ENCODE measurements at regions not wholly inside any gene's neighbourhood (a gene's known extent, or its start where the extent isn't known, plus 50 kb on each side); places are given as distances from the start of the nearest gene placed in this dataset.

- H3F3A ChIP-seq (ENCODE audit: insufficient read depth, low read length, poor library complexity, severe bottlenecking): no peaks in the 10 kb centered on the region
- no peaks in the 10 kb centered on the region for H3K9me2 ChIP-seq (ENCODE audit: insufficient read depth, low read length)
- TF ChIP-seq MXI1 (conservative IDR thresholded peaks at IDR 0.05; ENCODE audit: poor library complexity, severe bottlenecking) (no peak), SMC3 (conservative IDR thresholded peaks at IDR 0.05; ENCODE audit: poor library complexity) (no peak), POLR2AphosphoS5 (IDR thresholded peaks at IDR 0.05) (no peak), TAF1 (IDR thresholded peaks at IDR 0.05; ENCODE audit: low read depth) (no peak), CTCF (IDR thresholded peaks at IDR 0.05; ENCODE audit: poor library complexity, severe bottlenecking) (no peak), EP300 (conservative IDR thresholded peaks at IDR 0.05; ENCODE audit: poor library complexity, severe bottlenecking) (no peak), EZH2 (IDR thresholded peaks at IDR 0.05; ENCODE audit: borderline replicate concordance, insufficient read depth, low read length, poor library complexity, severe bottlenecking) (no peak), REST (IDR thresholded peaks at IDR 0.05; ENCODE audit: borderline replicate concordance) (no peak), RAD21 (conservative IDR thresholded peaks at IDR 0.05) (no peak)
- no peaks in the 10 kb centered on the region for H3K27me3 ChIP-seq (ENCODE audit: insufficient read depth, low read depth, low read length)
- H3K9ac ChIP-seq (ENCODE audit: low read length): no peak overlapping the region
- H3K9me3 ChIP-seq (ENCODE audit: low read length): no peaks in the 10 kb centered on the region
- no peaks in the 10 kb centered on the region for H3K79me2 ChIP-seq (replicated peaks; ENCODE audit: insufficient read depth, low read length)
- H3K4me2 ChIP-seq (ENCODE audit: low read length): no peak overlapping the region
- H4K20me1 ChIP-seq (ENCODE audit: insufficient read depth): no peaks in the 10 kb centered on the region
- no peaks in the 10 kb centered on the region for H3K36me3 ChIP-seq (ENCODE audit: insufficient read depth, low read length)
- H2AFZ ChIP-seq (ENCODE audit: low read depth, low read length): no peak overlapping the region
- H3K4me3 ChIP-seq (ENCODE audit: low read length): no peak overlapping the region
- H3K27ac ChIP-seq (ENCODE audit: low read length): no peak overlapping the region
These were observed 357.8 kb downstream of the ICE1 start for GRCh38 chr5:5780253-5780652.

- no peaks in the 10 kb centered on the region for H3K27me3 ChIP-seq (ENCODE audit: insufficient read depth, low read depth, low read length)
- H3K9ac ChIP-seq (ENCODE audit: low read length): no peak overlapping the region
- H3K4me2 ChIP-seq (ENCODE audit: low read length): no peak overlapping the region
- no peaks in the 10 kb centered on the region for H4K20me1 ChIP-seq (ENCODE audit: insufficient read depth)
- no peak for TF ChIP-seq CTCF (IDR thresholded peaks at IDR 0.05; ENCODE audit: poor library complexity, severe bottlenecking)
- no peak for TF ChIP-seq REST (IDR thresholded peaks at IDR 0.05; ENCODE audit: borderline replicate concordance)
- no peak for TF ChIP-seq TAF1 (IDR thresholded peaks at IDR 0.05; ENCODE audit: low read depth)
- no peak for TF ChIP-seq SMC3 (conservative IDR thresholded peaks at IDR 0.05; ENCODE audit: poor library complexity)
- no peak for TF ChIP-seq RAD21 (conservative IDR thresholded peaks at IDR 0.05)
- TF ChIP-seq POLR2AphosphoS5 (IDR thresholded peaks at IDR 0.05): no peak
- TF ChIP-seq MXI1 (conservative IDR thresholded peaks at IDR 0.05; ENCODE audit: poor library complexity, severe bottlenecking): no peak
- TF ChIP-seq EZH2 (IDR thresholded peaks at IDR 0.05; ENCODE audit: borderline replicate concordance, insufficient read depth, low read length, poor library complexity, severe bottlenecking): no peak
- no peaks in the 10 kb centered on the region for H3K9me2 ChIP-seq (ENCODE audit: insufficient read depth, low read length)
- H2AFZ ChIP-seq (ENCODE audit: low read depth, low read length): no peak overlapping the region
- H3K79me2 ChIP-seq (replicated peaks; ENCODE audit: insufficient read depth, low read length): no peaks in the 10 kb centered on the region
- H3K27ac ChIP-seq (ENCODE audit: low read length): no peak overlapping the region
- H3K36me3 ChIP-seq (ENCODE audit: insufficient read depth, low read length): no peaks in the 10 kb centered on the region
- no peak overlapping the region for H3K4me3 ChIP-seq (ENCODE audit: low read length)
- H3K9me3 ChIP-seq (ENCODE audit: low read length): no peaks in the 10 kb centered on the region
- H3F3A ChIP-seq (ENCODE audit: insufficient read depth, low read length, poor library complexity, severe bottlenecking): no peaks in the 10 kb centered on the region
These were observed 354.5 kb downstream of the ICE1 start for GRCh38 chr5:5777013-5777412.

All from neural cell (in vitro differentiated cells).